HCT116 (cell line): ENCODE measurements at regions not wholly inside any gene's neighbourhood (a gene's known extent, or its start where the extent isn't known, plus 50 kb on each side); places are given as distances from the start of the nearest gene placed in this dataset.

Experiments
- ATAC-seq: fragments of 200-7000 bp; cut with Tn5 transposase; 2 replicates; pipeline ENCODE4 v1.9.1; 2020; ENCODE audit warnings: mild to moderate bottlenecking, moderate library complexity
- BruUV-seq: library from RNA; stranded (reverse); fragments of 400-500 nt; replicated peaks from 2 replicates; lab custom pipeline; 2021; lab: Mats Ljungman, UMichigan
- CTCF ChIA-PET: fragments of 300-600 bp; sonication (Branson Sonifier 250); formaldehyde crosslinking; loops from one replicate; lab custom pipeline; 2021; ENCODE audit warnings: antibody characterized with exemption; lab: Charles Lee
- POLR2A ChIA-PET: fragments of 300-600, 350-600 bp; sonication (Branson Sonifier 250); formaldehyde crosslinking; loops from one replicate; lab custom pipeline; 2021; ENCODE audit warnings: antibody characterized with exemption; lab: Charles Lee
- RAD21 ChIA-PET, 2 experiments: fragments of 300-600 bp; sonication (Branson Sonifier 250); formaldehyde crosslinking; loops; one replicate each; lab custom pipeline; 2023; ENCODE audit warnings: low total read pairs in 2 of 2; ENCODE audit not compliant: uncharacterized antibody in 2 of 2, unreplicated experiment in 2 of 2, low non-redundant PET in 1 of 2; lab: Charles Lee
- DNase-seq: peaks from one replicate; pipeline ENCODE4 v3.0.0-alpha.2; 2010; ENCODE audit warnings: low read depth, low spot score
- H2AFZ ChIP-seq: fragments of 200-600 bp; shearing (Covaris generic), sonication (generic); 2 replicates; pipeline ENCODE4 v1.6.1; 2017; ENCODE audit warnings: low read depth, mixed run types, mixed read lengths, antibody characterized with exemption, low read length; ENCODE audit not compliant: poor library complexity, severe bottlenecking
- H3K27ac ChIP-seq: 2 replicates; pipeline ENCODE4 v1.5.1; 2012; ENCODE audit warnings: low read depth, low read length
- H3K27me3 ChIP-seq: fragments of 200-600 bp; sonication (generic); 2 replicates; pipeline ENCODE4 v1.6.1; 2016; ENCODE audit warnings: mixed run types, low read length, mixed read lengths; ENCODE audit not compliant: insufficient read depth
- H3K36me3 ChIP-seq, 2 experiments: fragments of 200-500 bp in 1 of 2; fragments of 200-600 bp in 1 of 2; sonication (Bioruptor generic) in 1 of 2; sonication (generic) in 1 of 2; 2 replicates each; pipeline versions ENCODE4 v1.5.1 to v1.6.1; 2014 to 2016; ENCODE audit warnings: low read length in 2 of 2, inconsistent platforms in 1 of 2, mixed read lengths in 1 of 2, mixed run types in 1 of 2; ENCODE audit not compliant: insufficient read depth in 2 of 2, control insufficient read depth in 1 of 2
- H3K4me1 ChIP-seq, 2 experiments: fragments of 200-600 bp in 1 of 2; sonication (generic) in 1 of 2; 2 replicates each; pipeline versions ENCODE4 v1.5.1 to v1.6.1; 2012 to 2017; ENCODE audit warnings: low read length in 2 of 2, inconsistent platforms in 1 of 2, mild to moderate bottlenecking in 1 of 2, mixed read lengths in 1 of 2, mixed run types in 1 of 2, moderate library complexity in 1 of 2; ENCODE audit not compliant: insufficient read depth in 2 of 2, control insufficient read depth in 1 of 2
- H3K4me2 ChIP-seq: fragments of 200-600 bp; sonication (generic); 2 replicates; pipeline ENCODE4 v1.6.1; 2017; ENCODE audit warnings: mixed run types, low read length, mixed read lengths
- H3K4me3 ChIP-seq, 2 experiments: fragments of 200-600 bp in 1 of 2; sonication (generic) in 1 of 2; replicated peaks in 1 of 2; 2 replicates each; pipeline ENCODE4 v1.5.1; 2011 to 2016; ENCODE audit warnings: low read length in 2 of 2, control low read depth in 1 of 2, low read depth in 1 of 2, mild to moderate bottlenecking in 1 of 2, mixed read lengths in 1 of 2, mixed run types in 1 of 2
- H3K79me2 ChIP-seq: fragments of 200-600 bp; sonication (generic); 2 replicates; pipeline ENCODE4 v1.6.1; 2017; ENCODE audit warnings: mild to moderate bottlenecking, mixed run types, low read length, moderate library complexity, mixed read lengths; ENCODE audit not compliant: insufficient read depth
- H3K9ac ChIP-seq: fragments of 200-600 bp; sonication (generic); 2 replicates; pipeline ENCODE4 v1.6.1; 2016; ENCODE audit warnings: low read length, mixed read lengths
- H3K9me2 ChIP-seq: fragments of 200-600 bp; sonication (generic), shearing (Covaris generic); 2 replicates; pipeline ENCODE4 v1.6.1; 2017; ENCODE audit warnings: mixed run types, mild to moderate bottlenecking, moderate library complexity; ENCODE audit not compliant: insufficient read depth
- H3K9me3 ChIP-seq, 2 experiments: fragments of 200-500 bp in 1 of 2; fragments of 200-600 bp in 1 of 2; sonication (Bioruptor generic) in 1 of 2; sonication (generic) in 1 of 2; 2 replicates each; pipeline ENCODE4 v1.6.1; 2014 to 2017; ENCODE audit warnings: low read length in 2 of 2, mixed read lengths in 2 of 2, inconsistent platforms in 1 of 2, low read depth in 1 of 2, mild to moderate bottlenecking in 1 of 2, mixed run types in 1 of 2, moderate library complexity in 1 of 2; ENCODE audit not compliant: control insufficient read depth in 1 of 2, insufficient read depth in 1 of 2
- H4K20me1 ChIP-seq: fragments of 200-600 bp; sonication (generic), shearing (Covaris generic); 2 replicates; pipeline ENCODE4 v1.6.1; 2017; ENCODE audit warnings: mixed run types, mild to moderate bottlenecking, moderate library complexity; ENCODE audit not compliant: insufficient read depth
- ATF3 ChIP-seq: IDR thresholded peaks from 2 replicates; pipeline ENCODE4 v1.6.1; 2012
- CBX3 ChIP-seq: IDR thresholded peaks from 2 replicates; pipeline ENCODE4 v1.6.1; 2012; ENCODE audit warnings: low read depth
- EGR1 ChIP-seq: IDR thresholded peaks from 2 replicates; pipeline ENCODE4 v1.6.1; 2012; ENCODE audit warnings: low read depth
- EZH2 ChIP-seq: fragments of 200-600 bp; sonication (generic); IDR thresholded peaks from 2 replicates; pipeline ENCODE4 v1.6.1; 2017; ENCODE audit warnings: antibody characterized with exemption, mixed run types
- EZH2phosphoT487 ChIP-seq: fragments of 200-600 bp; IDR thresholded peaks from 2 replicates; pipeline ENCODE4 v1.6.1; 2018; ENCODE audit warnings: antibody characterized with exemption, borderline replicate concordance
- FOSL1 ChIP-seq: IDR thresholded peaks from 2 replicates; pipeline ENCODE4 v1.6.1; 2012; ENCODE audit warnings: low read depth
- JUND ChIP-seq: IDR thresholded peaks from 2 replicates; pipeline ENCODE4 v1.6.1; 2012
- MAX ChIP-seq: IDR thresholded peaks from 2 replicates; pipeline ENCODE4 v1.6.1; 2012
- POLR2A ChIP-seq: IDR thresholded peaks from 2 replicates; pipeline ENCODE4 v1.7.0; 2011; ENCODE audit warnings: borderline replicate concordance; ENCODE audit not compliant: insufficient read depth, insufficient read length; ENCODE audit errors: extremely low read depth
- POLR2AphosphoS5 ChIP-seq: IDR thresholded peaks from 2 replicates; pipeline ENCODE4 v1.6.1; 2011; ENCODE audit warnings: mild to moderate bottlenecking, low read depth, low read length, moderate library complexity
- RAD21 ChIP-seq: IDR thresholded peaks from 2 replicates; pipeline ENCODE4 v1.6.1; 2012; ENCODE audit warnings: low read depth, mild to moderate bottlenecking
- REST ChIP-seq: IDR thresholded peaks from 2 replicates; pipeline ENCODE4 v1.6.1; 2012; ENCODE audit warnings: low read depth
- SIN3A ChIP-seq: IDR thresholded peaks from 2 replicates; pipeline ENCODE4 v1.6.1; 2012; ENCODE audit warnings: low read depth
- SP1 ChIP-seq: IDR thresholded peaks from 2 replicates; pipeline ENCODE4 v1.6.1; 2012; ENCODE audit warnings: low read depth
- TCF7L2 ChIP-seq: IDR thresholded peaks from 2 replicates; pipeline ENCODE4 v1.7.0; 2011; ENCODE audit warnings: borderline replicate concordance, inconsistent platforms; ENCODE audit not compliant: insufficient read depth, insufficient read length; ENCODE audit errors: extremely low read depth
- YY1 ChIP-seq: IDR thresholded peaks from 2 replicates; pipeline ENCODE4 v1.6.1; 2011; ENCODE audit warnings: low read length, low read depth, moderate library complexity, mild to moderate bottlenecking; ENCODE audit not compliant: insufficient replicate concordance; ENCODE audit errors: extremely low read depth
- ZBTB33 ChIP-seq: IDR thresholded peaks from 2 replicates; pipeline ENCODE4 v1.6.1; 2011; ENCODE audit warnings: mild to moderate bottlenecking, low read length, moderate library complexity; ENCODE audit not compliant: insufficient replicate concordance; ENCODE audit errors: extremely low read depth
- ZNF274 ChIP-seq: fragments of 200-500 bp; sonication (Bioruptor generic); IDR thresholded peaks from 2 replicates; pipeline ENCODE4 v1.6.1; 2014; ENCODE audit warnings: mild to moderate bottlenecking, low read depth, low read length, inconsistent platforms
- intact Hi-C: fragments of 100-400 bp; cut with micrococcal nuclease; formaldehyde crosslinking; loops from 2 replicates; pipeline ENCODE4 v1.10.0; 2022

GRCh38 chr18:78107363-78107762 lies 857.7 kb downstream of the GALR1 start (continued):
- no peak for TF ChIP-seq ZBTB33
- TF ChIP-seq, all 23 proteins: peak for 0

- DNase-seq: no peak
- H2AFZ ChIP-seq: no peak overlapping the region
- peaks cover 8 to 21% of the 10 kb centered on the region in 2 experiments; a peak in 2 of 4 replicates for H3K9me3 ChIP-seq
- ChIA-PET RAD21 (no interaction called here), POLR2A (no interaction called here), CTCF (no interaction called here)
- ATAC-seq: no peak
- no peak for TF ChIP-seq EZH2phosphoT487
- TF ChIP-seq REST: no peak
- no peak for TF ChIP-seq RAD21
- TF ChIP-seq ATF3: no peak
- no peak for TF ChIP-seq SIN3A
- no peak for TF ChIP-seq MAX
- no peak for TF ChIP-seq CBX3
- TF ChIP-seq FOSL1: no peak
- TF ChIP-seq YY1: no peak
- no peak for TF ChIP-seq POLR2AphosphoS5
- no peak for TF ChIP-seq EGR1
- TF ChIP-seq JUND: no peak
- no peak for TF ChIP-seq ZNF274
- no peak for TF ChIP-seq EZH2
- no peak for TF ChIP-seq SP1
- TF ChIP-seq TCF7L2: no peak
- TF ChIP-seq POLR2A: no peak
- intact Hi-C loops: no loop called here
- no peaks in the 10 kb centered on the region for H3K9me2 ChIP-seq
- no peaks in the 10 kb centered on the region for H3K27me3 ChIP-seq
- no peak overlapping the region for H3K27ac ChIP-seq
- H3K4me2 ChIP-seq: no peak overlapping the region
- H3K79me2 ChIP-seq: no peaks in the 10 kb centered on the region
- no peak overlapping the region for H3K9ac ChIP-seq
- no peaks in the 10 kb centered on the region for H4K20me1 ChIP-seq
- H3K4me3 ChIP-seq: no peak overlapping the region
- no peaks in the 10 kb centered on the region for H3K36me3 ChIP-seq
- no TSS peak for BruUV-seq
- H3K4me1 ChIP-seq: no peaks in the 10 kb centered on the region
Observed at GRCh38 chr18:78108554-78108953, 858.9 kb downstream of the GALR1 start.
